SJCRH30 (cell line): ENCODE measurements at regions not wholly inside any gene's neighbourhood (a gene's known extent, or its start where the extent isn't known, plus 50 kb on each side); places are given as distances from the start of the nearest gene placed in this dataset.
A peak's percentile ranks its signal among the peaks of the same experiment; 100 is the strongest.
"Not testable (repeated sequence)": the region's sequence is repeated elsewhere in the genome, so short reads cannot be mapped to it uniquely, and the experiment has no call there.

Experiments used
- DNase-seq, 2 experiments: peaks; one replicate each; pipeline ENCODE4 v3.0.0-alpha.2; 2015 to 2020
- H3K27ac ChIP-seq: fragments of 250-450 bp; sonication (Bioruptor Pico); 2 replicates; pipeline ENCODE4 v1.5.1; 2020; ENCODE audit warnings: mild to moderate bottlenecking, moderate library complexity
- H3K27me3 ChIP-seq: fragments of 250-450 bp; sonication (Bioruptor Pico); 2 replicates; pipeline ENCODE4 v1.5.1; 2020; ENCODE audit warnings: mild to moderate bottlenecking, moderate library complexity
- H3K36me3 ChIP-seq: fragments of 250-450 bp; sonication (Bioruptor Pico); 2 replicates; pipeline ENCODE4 v1.5.1; 2020; ENCODE audit warnings: mild to moderate bottlenecking, moderate library complexity
- H3K4me1 ChIP-seq: fragments of 250-450 bp; sonication (Bioruptor Pico); 2 replicates; pipeline ENCODE4 v1.5.1; 2020; ENCODE audit warnings: mild to moderate bottlenecking, moderate library complexity
- H3K4me3 ChIP-seq: fragments of 250-450 bp; sonication (Bioruptor Pico); 2 replicates; pipeline ENCODE4 v1.5.1; 2020; ENCODE audit warnings: mild to moderate bottlenecking, moderate library complexity
- H3K9me3 ChIP-seq: fragments of 250-450 bp; sonication (Bioruptor Pico); replicated peaks from 2 replicates; pipeline ENCODE4 v1.5.1; 2020; ENCODE audit warnings: mild to moderate bottlenecking, moderate library complexity

DNA sequence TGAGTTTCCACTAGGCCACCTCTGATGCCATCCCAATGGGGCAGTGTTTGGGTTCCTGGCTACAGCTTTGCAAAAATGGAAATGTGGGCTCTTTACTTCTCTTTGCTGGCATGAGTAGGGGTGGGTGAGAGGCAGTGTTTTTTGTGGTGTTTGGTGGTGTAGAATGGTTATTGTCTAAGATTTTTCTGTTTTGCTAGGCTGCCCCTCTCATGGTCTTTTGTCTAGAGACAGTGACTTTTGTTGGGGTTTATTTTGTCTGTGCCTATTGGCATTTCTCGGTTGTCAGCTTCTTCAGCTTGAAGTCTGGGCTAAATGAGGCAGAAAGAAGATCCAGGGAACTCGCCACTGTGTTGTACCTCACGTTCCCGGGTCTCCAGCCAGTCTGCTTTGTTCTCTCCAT lies 112.1 kb downstream of the CENPF start:
- Histone ChIP-seq H3K27me3 (no peaks in the 10 kb centered on the region), H3K9me3 (no peaks in the 10 kb centered on the region), H3K4me3 (no peak overlapping the region), H3K27ac (no peak overlapping the region), H3K4me1 (no peaks in the 10 kb centered on the region), H3K36me3 (no peaks in the 10 kb centered on the region)
- DNase-seq = no peak

DNA sequence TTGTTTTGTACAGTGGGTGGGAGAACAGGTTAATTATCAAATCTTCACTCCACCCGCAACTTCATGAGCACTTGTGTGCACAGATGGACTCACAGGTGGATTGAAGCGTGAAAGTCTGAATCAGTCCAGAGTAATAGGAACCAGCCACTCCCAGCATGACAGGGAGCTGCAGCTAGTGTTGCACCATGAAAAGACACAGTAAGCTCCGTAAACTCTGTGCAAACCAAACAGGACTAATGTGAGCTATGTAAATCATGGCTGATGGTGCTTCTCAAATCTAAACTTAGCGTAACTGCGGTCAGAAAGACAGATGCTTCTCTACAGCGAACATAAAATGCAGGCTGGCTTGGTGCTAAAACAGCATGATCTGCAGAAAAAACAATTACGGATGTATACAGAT lies 114.4 kb downstream of the CENPF start:
- Histone ChIP-seq H3K9me3 (no peaks in the 10 kb centered on the region), H3K4me3 (no peak overlapping the region), H3K36me3 (no peaks in the 10 kb centered on the region), H3K27me3 (no peaks in the 10 kb centered on the region), H3K27ac (no peak overlapping the region), H3K4me1 (no peaks in the 10 kb centered on the region)
- DNase-seq = peak; percentile 13 to 38

DNA sequence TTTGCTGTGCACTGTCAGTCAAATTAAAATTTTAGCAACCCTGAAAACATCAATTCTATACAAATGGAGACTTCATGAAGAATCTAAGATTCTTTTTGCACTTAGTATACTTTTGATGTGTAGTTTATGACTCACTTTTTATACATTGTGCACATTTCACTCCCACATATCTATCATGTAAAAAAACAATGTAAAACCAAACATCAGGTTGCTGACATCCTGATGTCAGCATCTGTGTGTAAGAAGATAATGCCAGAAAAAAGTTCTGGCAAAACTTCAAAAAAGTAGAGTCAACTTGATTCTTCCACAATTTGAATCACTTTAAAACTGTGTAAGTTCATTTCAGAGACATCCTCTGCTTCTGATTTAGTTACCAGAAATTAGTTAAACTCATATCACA lies 115.7 kb downstream of the CENPF start:
- H3K36me3 ChIP-seq = no peaks in the 10 kb centered on the region
- no peak overlapping the region for H3K4me3 ChIP-seq
- H3K9me3 ChIP-seq = no peaks in the 10 kb centered on the region
- no peaks in the 10 kb centered on the region for H3K27me3 ChIP-seq
- no peaks in the 10 kb centered on the region for H3K4me1 ChIP-seq
- no peak overlapping the region for H3K27ac ChIP-seq
- no peak for DNase-seq

DNA sequence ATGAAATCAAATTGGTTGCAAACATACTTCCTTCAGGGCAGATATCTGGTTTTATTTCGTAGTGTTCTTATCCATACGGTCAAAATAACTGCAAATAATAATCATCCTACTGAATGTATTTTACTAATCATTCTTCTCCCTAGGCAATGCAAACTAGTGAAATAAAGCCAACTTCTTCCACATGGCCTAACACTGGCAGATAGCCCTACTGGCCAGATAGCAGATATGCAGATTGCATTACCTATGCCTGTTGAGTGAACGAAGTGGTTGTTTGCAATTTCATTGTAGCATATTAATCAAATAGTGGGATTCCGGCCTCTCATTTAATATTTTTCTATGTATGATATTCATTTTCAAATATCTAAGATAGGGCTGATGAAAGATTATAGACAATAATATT lies 116.2 kb downstream of the CENPF start:
- H3K9me3 ChIP-seq = no peaks in the 10 kb centered on the region
- H3K36me3 ChIP-seq = no peaks in the 10 kb centered on the region
- no peak for DNase-seq
- H3K27ac ChIP-seq = no peak overlapping the region
- H3K4me1 ChIP-seq = no peaks in the 10 kb centered on the region
- no peak overlapping the region for H3K4me3 ChIP-seq
- no peaks in the 10 kb centered on the region for H3K27me3 ChIP-seq

DNA sequence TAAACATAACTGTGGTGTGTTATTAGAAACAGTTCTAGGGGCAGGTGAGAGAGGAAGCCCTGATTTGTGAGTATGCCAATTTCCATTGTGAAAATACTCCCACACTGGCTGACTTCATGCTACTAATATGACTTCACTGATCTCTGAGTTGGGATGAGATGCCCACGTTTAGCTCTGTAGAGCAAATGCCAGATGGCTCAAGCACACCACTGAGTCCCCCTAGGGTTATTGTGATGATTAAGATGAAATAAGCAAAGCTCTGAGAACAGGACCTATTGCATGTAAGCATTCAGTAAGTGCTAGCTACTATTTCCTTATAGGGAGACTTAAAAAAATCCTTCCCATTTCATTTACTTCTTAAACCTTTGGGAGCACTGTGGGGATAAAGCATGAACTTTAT lies 117.6 kb downstream of the CENPF start:
- Histone ChIP-seq H3K36me3 (no peaks in the 10 kb centered on the region), H3K4me1 (no peaks in the 10 kb centered on the region), H3K27me3 (no peaks in the 10 kb centered on the region), H3K27ac (no peak overlapping the region), H3K9me3 (no peaks in the 10 kb centered on the region), H3K4me3 (no peak overlapping the region)
- no peak for DNase-seq

DNA sequence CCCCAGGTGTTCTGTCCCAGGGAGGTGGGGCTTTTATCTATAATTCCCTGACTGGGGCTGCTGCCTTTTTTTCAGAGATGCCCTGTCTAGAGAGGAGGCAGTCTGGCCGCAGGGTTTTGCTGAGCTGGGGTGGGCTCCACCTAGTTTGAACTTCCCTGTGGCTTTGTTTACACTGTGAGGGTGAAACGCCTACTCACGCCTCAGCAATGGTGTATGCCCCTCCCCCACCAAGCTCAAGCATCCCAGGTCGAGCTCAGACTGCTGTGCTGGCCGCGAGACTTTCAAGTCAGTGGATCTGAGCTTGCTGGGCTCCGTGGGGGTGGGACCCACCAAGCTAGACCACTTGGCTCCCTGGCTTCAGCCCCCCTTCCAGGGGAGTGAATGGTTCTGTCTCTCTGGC lies 124.3 kb downstream of the CENPF start:
- H3K27me3 ChIP-seq = no peaks in the 10 kb centered on the region
- H3K4me1 ChIP-seq = no peaks in the 10 kb centered on the region
- no peaks in the 10 kb centered on the region for H3K36me3 ChIP-seq
- no peak overlapping the region for H3K4me3 ChIP-seq
- DNase-seq = no peak
- H3K27ac ChIP-seq = no peak overlapping the region
- H3K9me3 ChIP-seq = no peaks in the 10 kb centered on the region; the same call in 1 of the 2 replicates

DNA sequence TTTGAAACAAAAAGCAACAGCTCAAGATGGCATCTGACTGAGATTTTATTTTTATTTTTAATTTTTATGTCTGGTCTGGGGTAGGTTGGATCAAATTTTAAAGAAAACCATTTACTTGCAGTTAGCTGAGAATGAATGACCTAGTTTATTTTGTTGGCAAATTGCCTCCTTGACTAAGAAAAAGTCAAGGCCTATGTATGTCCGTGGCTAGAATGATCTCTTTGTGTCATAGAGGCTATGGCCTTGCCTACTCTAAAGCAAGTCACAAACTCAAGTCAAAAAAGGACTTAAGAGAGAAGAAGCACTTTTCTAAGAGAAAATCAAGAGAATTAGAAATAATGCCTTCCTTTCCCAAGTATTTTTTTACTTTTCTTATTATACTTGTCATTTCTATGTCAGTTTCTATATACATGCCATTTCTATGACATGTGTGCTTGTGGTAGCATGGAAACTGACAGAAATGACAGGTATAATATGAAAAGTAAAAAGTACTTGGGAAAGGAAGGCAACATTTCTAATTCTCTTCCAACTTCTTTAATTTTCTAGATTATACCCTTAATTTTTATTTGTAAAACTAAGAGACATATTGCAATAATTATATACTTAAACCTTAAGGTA lies 136.7 kb downstream of the CENPF start:
- no peak for DNase-seq
- Histone ChIP-seq H3K9me3 (no peaks in the 10 kb centered on the region), H3K4me3 (no peak overlapping the region), H3K36me3 (no peaks in the 10 kb centered on the region), H3K4me1 (no peaks in the 10 kb centered on the region), H3K27ac (no peak overlapping the region), H3K27me3 (no peaks in the 10 kb centered on the region)

DNA sequence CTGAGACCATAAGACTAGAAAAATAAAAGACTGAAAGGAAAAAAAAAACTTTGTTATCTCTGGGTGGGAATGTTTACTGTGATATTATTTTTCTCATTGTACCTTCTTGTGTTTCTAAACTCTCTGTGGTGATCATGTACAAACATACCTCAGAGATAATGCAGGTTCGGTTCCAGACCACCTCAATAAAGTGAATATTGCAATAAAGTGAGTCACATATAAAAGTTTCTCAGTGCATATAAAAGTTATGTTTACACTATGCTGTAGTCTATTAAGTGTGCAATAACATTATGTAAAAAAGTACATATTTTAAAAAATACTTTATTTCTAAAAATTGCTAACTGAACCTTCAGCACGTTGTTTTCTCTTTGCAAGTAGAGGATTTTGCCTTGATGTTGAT lies 137.5 kb downstream of the CENPF start:
- DNase-seq = no peak
- no peaks in the 10 kb centered on the region for H3K9me3 ChIP-seq
- H3K27me3 ChIP-seq = no peaks in the 10 kb centered on the region
- no peaks in the 10 kb centered on the region for H3K4me1 ChIP-seq
- no peak overlapping the region for H3K4me3 ChIP-seq
- no peaks in the 10 kb centered on the region for H3K36me3 ChIP-seq
- H3K27ac ChIP-seq = no peak overlapping the region

DNA sequence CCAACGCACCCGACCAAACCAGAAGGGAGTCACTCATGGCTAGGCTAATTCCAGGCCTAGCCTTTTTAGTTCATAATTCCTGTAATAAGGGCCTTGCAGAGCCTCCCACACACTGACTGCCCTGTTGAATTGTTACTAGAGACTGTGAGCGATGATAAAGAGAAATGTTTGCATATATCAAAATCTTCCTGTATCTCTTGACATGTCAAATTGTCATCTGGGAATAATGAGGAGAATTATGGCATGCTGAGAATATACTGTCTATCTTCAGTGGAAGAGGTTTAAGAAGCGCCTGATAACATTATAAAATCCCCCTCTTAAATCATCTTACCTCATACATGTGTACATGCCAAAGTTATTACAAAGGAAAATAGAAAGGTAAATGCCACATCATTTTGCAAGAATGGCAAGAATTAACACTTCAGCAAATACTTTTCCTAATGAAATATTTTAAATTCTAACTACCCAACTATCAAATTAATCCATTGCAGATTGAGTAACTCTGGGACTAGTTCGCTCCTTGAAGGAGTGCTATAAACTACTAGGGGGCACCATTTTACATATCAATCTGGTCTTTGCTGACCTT lies 144.1 kb downstream of the CENPF start:
- no peak for DNase-seq
- H3K4me1 ChIP-seq = no peaks in the 10 kb centered on the region

DNA sequence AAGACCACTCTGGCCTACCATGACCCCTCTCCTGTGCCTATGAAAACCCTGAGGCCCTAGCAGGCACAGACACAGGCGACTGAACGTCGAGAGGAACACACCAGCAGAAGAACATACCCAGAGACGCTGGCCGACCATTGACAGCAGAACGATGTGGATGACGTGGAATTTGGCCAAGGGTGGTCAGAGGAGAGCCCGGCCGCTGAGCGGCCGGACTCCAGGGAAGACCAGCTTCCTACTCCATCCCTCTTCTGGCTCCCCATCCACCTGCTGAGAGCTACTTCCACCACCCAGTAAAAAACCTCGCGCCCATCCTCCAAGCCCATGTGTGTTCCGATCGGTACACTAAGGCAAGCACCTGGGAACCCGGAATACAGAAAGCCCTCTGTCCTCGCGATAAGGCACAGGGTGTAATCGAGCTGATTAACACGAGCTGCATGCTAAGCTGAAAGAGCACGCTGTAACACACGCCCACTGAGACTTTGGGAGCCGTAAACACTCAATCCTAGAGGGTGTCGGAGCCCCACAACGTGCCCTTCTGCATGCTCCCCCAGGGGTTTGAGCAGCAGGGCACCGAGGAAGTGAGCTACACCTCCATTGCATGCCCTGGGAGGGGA lies 150.3 kb downstream of the CENPF start:
- H3K4me3 ChIP-seq = no peak overlapping the region
- H3K36me3 ChIP-seq = no peaks in the 10 kb centered on the region
- H3K9me3 ChIP-seq = no peaks in the 10 kb centered on the region
- H3K27ac ChIP-seq = no peak overlapping the region
- no peak for DNase-seq
- H3K27me3 ChIP-seq = no peaks in the 10 kb centered on the region; the same call in 1 of the 2 replicates
- no peaks in the 10 kb centered on the region for H3K4me1 ChIP-seq

More for the DNA sequence above, 144.1 kb downstream of the CENPF start:
- Histone ChIP-seq H3K4me3 (no peak overlapping the region), H3K27ac (no peak overlapping the region), H3K36me3 (no peaks in the 10 kb centered on the region), H3K27me3 (no peaks in the 10 kb centered on the region), H3K9me3 (no peaks in the 10 kb centered on the region)

DNA sequence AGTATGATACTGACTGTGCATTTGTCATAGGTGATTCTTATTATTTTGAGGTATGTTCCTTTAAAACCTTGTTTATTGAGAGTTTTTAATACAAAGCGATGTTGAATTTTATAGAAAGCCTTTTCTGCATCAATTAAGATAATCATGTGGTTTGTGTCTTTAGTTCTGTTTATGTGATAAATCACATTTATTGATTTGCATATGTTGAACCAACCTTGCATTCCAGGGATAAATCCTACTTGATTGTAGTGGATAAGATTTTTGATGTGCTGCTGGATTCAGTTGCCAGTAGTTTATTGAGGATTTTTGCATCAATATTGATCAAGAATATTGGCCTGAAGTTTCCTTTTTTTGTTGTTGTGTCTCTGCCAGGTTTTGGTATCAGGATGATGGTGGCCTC lies 158.0 kb downstream of the CENPF start:
- no peaks in the 10 kb centered on the region; the same call in 1 of the 2 replicates for H3K27me3 ChIP-seq
- no peaks in the 10 kb centered on the region for H3K36me3 ChIP-seq
- no peak for DNase-seq
- no peak overlapping the region for H3K27ac ChIP-seq
- no peaks in the 10 kb centered on the region for H3K4me1 ChIP-seq
- no peak overlapping the region for H3K4me3 ChIP-seq
- no peaks in the 10 kb centered on the region; the same call in 1 of the 2 replicates for H3K9me3 ChIP-seq

DNA sequence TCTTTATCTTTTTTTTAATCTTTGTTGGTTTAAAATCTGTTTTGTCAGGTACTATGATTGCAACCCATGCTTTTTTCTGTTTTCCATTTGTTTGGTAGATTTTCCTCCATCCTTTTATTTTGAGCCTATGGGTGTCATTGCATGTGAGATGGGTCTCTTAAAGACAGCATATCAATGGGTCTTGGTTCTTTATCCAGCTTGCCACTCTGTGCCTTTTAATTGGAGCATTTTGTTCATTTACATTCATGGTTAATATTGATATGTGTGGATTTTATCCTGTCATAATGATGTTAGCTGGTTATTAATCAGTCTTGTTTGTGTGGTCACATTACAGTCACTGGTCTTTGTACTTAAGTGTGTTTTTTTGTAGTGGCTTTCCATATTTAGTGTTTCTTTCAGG lies 159.9 kb downstream of the CENPF start:
- Histone ChIP-seq H3K27ac (no peak overlapping the region), H3K36me3 (no peaks in the 10 kb centered on the region), H3K27me3 (no peaks in the 10 kb centered on the region), H3K9me3 (no peaks in the 10 kb centered on the region; the same call in 1 of the 2 replicates), H3K4me1 (no peaks in the 10 kb centered on the region), H3K4me3 (no peak overlapping the region)
- no peak for DNase-seq

DNA sequence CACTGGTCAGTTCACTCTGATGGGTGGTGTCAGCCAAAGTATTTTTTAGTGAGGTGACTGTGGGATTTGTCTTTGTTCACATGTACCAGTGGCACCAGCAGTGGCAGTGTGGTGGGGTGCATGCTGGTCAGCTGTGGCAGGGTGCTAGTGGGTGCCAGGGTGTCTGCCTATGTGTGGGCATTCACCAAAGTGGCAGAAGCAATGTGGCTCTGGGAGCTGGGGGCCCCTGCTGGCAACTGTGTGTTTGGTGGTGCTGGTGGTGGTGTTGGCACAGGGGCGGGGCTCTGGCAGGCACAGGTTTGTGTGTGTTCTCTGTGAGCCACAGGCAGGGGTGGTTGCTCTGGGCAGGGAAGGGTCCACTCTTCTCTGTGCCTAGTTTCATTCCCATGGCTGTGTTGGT lies 161.5 kb downstream of the CENPF start:
- Histone ChIP-seq H3K27me3 (no peaks in the 10 kb centered on the region), H3K4me1 (no peaks in the 10 kb centered on the region), H3K27ac (no peak overlapping the region), H3K4me3 (no peak overlapping the region), H3K9me3 (no peaks in the 10 kb centered on the region; the same call in 1 of the 2 replicates), H3K36me3 (no peaks in the 10 kb centered on the region)
- DNase-seq = no peak

DNA sequence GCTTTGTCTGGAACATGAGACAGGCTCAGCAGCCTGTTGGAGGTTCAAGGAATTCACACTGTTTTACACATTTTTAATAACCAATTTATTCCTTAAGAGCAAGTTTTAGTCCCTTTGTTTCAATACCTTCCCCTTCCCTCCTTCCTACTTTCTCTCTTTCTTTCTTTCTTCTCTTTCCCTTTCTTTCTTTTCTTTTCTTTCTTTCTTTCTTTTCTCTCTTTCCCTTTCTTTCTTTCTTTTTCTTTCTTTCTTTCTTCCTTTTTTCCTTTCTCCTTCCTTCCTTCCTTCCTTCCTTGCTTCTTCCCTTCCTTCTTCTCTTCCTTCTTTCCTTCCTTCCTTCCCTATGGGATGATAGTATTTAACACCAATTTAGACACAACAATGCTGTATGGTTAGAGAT lies 164.2 kb downstream of the CENPF start:
- H3K27me3 ChIP-seq = no peaks in the 10 kb centered on the region
- no peak overlapping the region for H3K27ac ChIP-seq
- H3K36me3 ChIP-seq = no peaks in the 10 kb centered on the region
- no peak for DNase-seq
- H3K4me3 ChIP-seq = no peak overlapping the region
- H3K4me1 ChIP-seq = no peaks in the 10 kb centered on the region
- H3K9me3 ChIP-seq = no peaks in the 10 kb centered on the region

DNA sequence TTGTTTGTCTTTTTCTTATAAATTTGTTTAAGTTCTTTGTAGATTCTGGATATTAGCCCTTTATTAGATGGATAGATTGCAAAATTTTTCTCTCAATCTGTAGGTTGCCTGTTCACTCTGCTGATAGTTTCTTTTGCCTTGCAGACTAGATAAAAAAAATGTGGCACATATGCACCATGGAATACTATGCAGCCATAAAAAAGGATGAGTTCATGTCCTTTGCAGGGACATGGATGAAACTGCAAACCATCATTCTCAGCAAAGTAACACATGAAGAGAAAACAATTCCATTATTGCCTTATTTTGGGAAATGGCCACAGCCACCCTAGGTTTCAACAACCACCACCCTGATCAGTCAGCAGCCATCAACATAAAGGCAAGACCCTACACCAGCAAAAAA lies 166.7 kb downstream of the CENPF start:
- not testable (repeated sequence) for H3K27me3 ChIP-seq, H3K4me3 ChIP-seq, H3K4me1 ChIP-seq, H3K9me3 ChIP-seq, DNase-seq, H3K36me3 ChIP-seq, H3K27ac ChIP-seq

DNA sequence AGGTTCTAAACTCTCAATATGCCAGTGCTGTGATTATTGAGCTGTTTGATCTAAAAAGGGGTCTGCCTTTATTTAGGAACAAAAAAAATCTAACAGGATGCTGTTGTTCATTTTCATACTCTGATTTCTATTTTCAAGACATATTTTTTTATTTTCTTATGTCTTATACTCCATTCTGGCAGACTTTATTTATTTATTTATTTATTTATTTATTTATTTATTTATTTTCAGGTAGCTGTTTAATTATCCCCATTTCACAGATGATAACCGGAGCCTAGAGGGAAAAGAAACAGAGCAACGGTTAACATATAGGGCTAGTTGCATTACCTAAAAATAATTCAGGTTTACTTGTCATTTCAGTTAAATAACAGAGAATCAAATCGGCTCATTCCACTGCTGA lies 174.4 kb downstream of the CENPF start:
- Histone ChIP-seq H3K27ac (no peak overlapping the region), H3K4me1 (no peaks in the 10 kb centered on the region), H3K27me3 (no peaks in the 10 kb centered on the region), H3K9me3 (no peaks in the 10 kb centered on the region; the same call in 1 of the 2 replicates), H3K36me3 (no peaks in the 10 kb centered on the region; the same call in 1 of the 2 replicates), H3K4me3 (no peak overlapping the region)
- no peak for DNase-seq
